NB4 (cell line): ENCODE measurements at regions not wholly inside any gene's neighbourhood (a gene's known extent, or its start where the extent isn't known, plus 50 kb on each side); places are given as distances from the start of the nearest gene placed in this dataset.

Source experiments
- DNase-seq: peaks from one replicate; pipeline ENCODE4 v3.0.0; 2010; ENCODE audit warnings: low read depth
- H3K4me3 ChIP-seq: one replicate; pipeline ENCODE4 v1.5.1; 2011; ENCODE audit warnings: mild to moderate bottlenecking, low read depth, low read length, moderate library complexity
- CTCF ChIP-seq: IDR thresholded peaks from one replicate; pipeline ENCODE4 v1.5.1; 2012; ENCODE audit warnings: low read depth, low read length
- MAX ChIP-seq: IDR thresholded peaks from 2 replicates; pipeline ENCODE4 v1.6.1; 2011; ENCODE audit warnings: low read depth, low read length
- MYC ChIP-seq: IDR thresholded peaks from 2 replicates; pipeline ENCODE4 v1.6.1; 2011; ENCODE audit warnings: low read depth, low read length
- POLR2A ChIP-seq: IDR thresholded peaks from 2 replicates; pipeline ENCODE4 v1.6.1; 2011; ENCODE audit warnings: mild to moderate bottlenecking; ENCODE audit not compliant: insufficient read length; ENCODE audit errors: extremely low read depth

- no peak overlapping the region for H3K4me3 ChIP-seq
- no peak for DNase-seq
- no peak for TF ChIP-seq CTCF
- no peak for TF ChIP-seq MAX
- TF ChIP-seq MYC, result no peak
- TF ChIP-seq POLR2A, result no peak
Observed at GRCh38 chr12:86669010-86669409, 412.8 kb upstream of the MGAT4C start.

GRCh38 chr12:86666316-86666715 lies 410.1 kb upstream of the MGAT4C start:
- DNase-seq, result no peak
- no peak for TF ChIP-seq CTCF
- TF ChIP-seq MAX, result no peak
- TF ChIP-seq MYC, result no peak
- no peak for TF ChIP-seq POLR2A
- H3K4me3 ChIP-seq, result no peak overlapping the region

GRCh38 chr12:86663716-86664115 lies 407.5 kb upstream of the MGAT4C start:
- no peak overlapping the region for H3K4me3 ChIP-seq
- no peak for DNase-seq

GRCh38 chr12:86663173-86663572 lies 407.0 kb upstream of the MGAT4C start:
- no peak overlapping the region for H3K4me3 ChIP-seq
- no peak for DNase-seq
- TF ChIP-seq MYC (no peak), MAX (no peak), CTCF (no peak), POLR2A (no peak)

More at GRCh38 chr12:86663716-86664115, 407.5 kb upstream of the MGAT4C start:
- TF ChIP-seq CTCF, result no peak
- no peak for TF ChIP-seq MYC
- no peak for TF ChIP-seq MAX
- no peak for TF ChIP-seq POLR2A

GRCh38 chr12:86662464-86662863 lies 406.3 kb upstream of the MGAT4C start:
- no peak for TF ChIP-seq POLR2A
- DNase-seq, result no peak
- H3K4me3 ChIP-seq, result no peak overlapping the region

- TF ChIP-seq MYC (no peak), POLR2A (no peak), CTCF (no peak), MAX (no peak)
- DNase-seq, result no peak
- H3K4me3 ChIP-seq, result no peak overlapping the region
Observed at GRCh38 chr12:86660488-86661147, 404.4 kb upstream of the MGAT4C start.
